Vagina (tissue), 2 donors: ENCODE measurements at regions not wholly inside any gene's neighbourhood (a gene's known extent, or its start where the extent isn't known, plus 50 kb on each side); places are given as distances from the start of the nearest gene placed in this dataset.

Source experiments
- CTCF ChIP-seq, 3 experiments: fragments of 450-650 bp in 2 of 3; fragments of 200-600 bp in 1 of 3; sonication (generic) in 1 of 3; IDR thresholded peaks; one replicate each; pipeline ENCODE4 v1.5.1; 2017 to 2019; ENCODE audit warnings: antibody characterized with exemption in 3 of 3, mild to moderate bottlenecking in 2 of 3, moderate library complexity in 2 of 3
- POLR2A ChIP-seq, 2 donors: fragments of 450-650 bp; IDR thresholded peaks; one replicate each; pipeline ENCODE4 v1.6.1; 2017; ENCODE audit warnings: antibody characterized with exemption in 2 of 2, mild to moderate bottlenecking in 2 of 2, moderate library complexity in 2 of 2

GRCh38 chr1:184851822-184852746 is 97.4 kb upstream of the EDEM3 start:
- TF ChIP-seq CTCF (IDR thresholded peaks at IDR 0.05) (no peak), POLR2A (IDR thresholded peaks at IDR 0.05) (no peak)
